ENCODE measurements at regions not wholly inside any gene's neighbourhood (a gene's known extent, or its start where the extent isn't known, plus 50 kb on each side); places are given as distances from the start of the nearest gene placed in this dataset.

DNA sequence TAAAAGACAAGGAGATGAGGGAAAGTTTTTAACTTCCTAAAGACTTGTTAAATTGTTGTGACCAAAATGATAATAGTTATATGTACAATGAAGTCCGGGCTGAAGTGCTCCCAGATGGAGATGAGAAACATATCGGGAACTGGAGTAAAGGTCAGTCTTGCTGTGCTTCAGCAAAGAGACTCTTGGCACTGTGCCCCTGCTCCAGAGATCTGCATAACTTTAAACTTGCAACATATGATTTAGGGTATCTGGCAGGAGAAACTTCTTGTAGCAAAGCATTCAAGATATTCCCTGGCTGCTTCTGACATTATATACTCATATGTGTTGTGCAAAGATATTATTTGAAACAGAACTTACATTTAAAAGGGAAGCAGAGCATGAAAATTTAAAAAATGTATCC is 786.6 kb upstream of the SLITRK6 start:
- Histone ChIP-seq H3K4me1 (no peaks in the 10 kb centered on the region), H3K9me3 (no peaks in the 10 kb centered on the region), H3K27ac (no peak overlapping the region), H3K4me2 (no peak overlapping the region), H3K4me3 (no peak overlapping the region)
- WGBS (ENCODE audit: missing lambda C conversion rate): 15% methylated on average over 2 of the region's 2 CpGs
- TF ChIP-seq ZC3H11A (IDR thresholded peaks at IDR 0.05) (no peak), JUN (IDR thresholded peaks at IDR 0.05) (no peak), ESRRA (IDR thresholded peaks at IDR 0.05; ENCODE audit: borderline replicate concordance, low read length) (no peak), RARB (CRISPR knock-in tag; IDR thresholded peaks at IDR 0.05) (no peak), CTCF (IDR thresholded peaks at IDR 0.05) (no peak), EHMT2 (IDR thresholded peaks at IDR 0.05; ENCODE audit: low read depth) (no peak), EP300 (IDR thresholded peaks at IDR 0.05) (no peak), FOSB (CRISPR knock-in tag; IDR thresholded peaks at IDR 0.05) (no peak), ZSCAN20 (CRISPR knock-in tag; IDR thresholded peaks at IDR 0.05) (no peak), SREBF2 (IDR thresholded peaks at IDR 0.05) (no peak), GATA3 (IDR thresholded peaks at IDR 0.05; ENCODE audit: borderline replicate concordance) (no peak), POLR2AphosphoS2 (conservative IDR thresholded peaks at IDR 0.05; ENCODE audit: low read length) (no peak), FOSL2 (IDR thresholded peaks at IDR 0.05) (no peak), FOSL2 (CRISPR knock-in tag; IDR thresholded peaks at IDR 0.05) (no peak), HOXB13 (CRISPR knock-in tag; IDR thresholded peaks at IDR 0.05; ENCODE audit: low read depth) (no peak), RNF2 (IDR thresholded peaks at IDR 0.05; ENCODE audit: borderline replicate concordance, low read depth) (no peak)
- TF ChIP-seq, protein P1, sequence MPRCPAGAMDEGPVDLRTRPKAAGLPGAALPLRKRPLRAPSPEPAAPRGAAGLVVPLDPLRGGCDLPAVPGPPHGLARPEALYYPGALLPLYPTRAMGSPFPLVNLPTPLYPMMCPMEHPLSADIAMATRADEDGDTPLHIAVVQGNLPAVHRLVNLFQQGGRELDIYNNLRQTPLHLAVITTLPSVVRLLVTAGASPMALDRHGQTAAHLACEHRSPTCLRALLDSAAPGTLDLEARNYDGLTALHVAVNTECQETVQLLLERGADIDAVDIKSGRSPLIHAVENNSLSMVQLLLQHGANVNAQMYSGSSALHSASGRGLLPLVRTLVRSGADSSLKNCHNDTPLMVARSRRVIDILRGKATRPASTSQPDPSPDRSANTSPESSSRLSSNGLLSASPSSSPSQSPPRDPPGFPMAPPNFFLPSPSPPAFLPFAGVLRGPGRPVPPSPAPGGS (IDR thresholded peaks at IDR 0.05): no peak
- TF ChIP-seq, protein P2, sequence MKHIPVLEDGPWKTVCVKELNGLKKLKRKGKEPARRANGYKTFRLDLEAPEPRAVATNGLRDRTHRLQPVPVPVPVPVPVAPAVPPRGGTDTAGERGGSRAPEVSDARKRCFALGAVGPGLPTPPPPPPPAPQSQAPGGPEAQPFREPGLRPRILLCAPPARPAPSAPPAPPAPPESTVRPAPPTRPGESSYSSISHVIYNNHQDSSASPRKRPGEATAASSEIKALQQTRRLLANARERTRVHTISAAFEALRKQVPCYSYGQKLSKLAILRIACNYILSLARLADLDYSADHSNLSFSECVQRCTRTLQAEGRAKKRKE (CRISPR knock-in tag; IDR thresholded peaks at IDR 0.05; ENCODE audit: low read depth): no peak
- TF ChIP-seq, protein P3, sequence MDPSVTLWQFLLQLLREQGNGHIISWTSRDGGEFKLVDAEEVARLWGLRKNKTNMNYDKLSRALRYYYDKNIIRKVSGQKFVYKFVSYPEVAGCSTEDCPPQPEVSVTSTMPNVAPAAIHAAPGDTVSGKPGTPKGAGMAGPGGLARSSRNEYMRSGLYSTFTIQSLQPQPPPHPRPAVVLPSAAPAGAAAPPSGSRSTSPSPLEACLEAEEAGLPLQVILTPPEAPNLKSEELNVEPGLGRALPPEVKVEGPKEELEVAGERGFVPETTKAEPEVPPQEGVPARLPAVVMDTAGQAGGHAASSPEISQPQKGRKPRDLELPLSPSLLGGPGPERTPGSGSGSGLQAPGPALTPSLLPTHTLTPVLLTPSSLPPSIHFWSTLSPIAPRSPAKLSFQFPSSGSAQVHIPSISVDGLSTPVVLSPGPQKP (IDR thresholded peaks at IDR 0.05; ENCODE audit: low read depth, low read length): no peak
- ChIA-PET CTCF (no interaction called here), POLR2A (no interaction called here)
- ATAC-seq (no peak), FAIRE-seq (no peak), DNase-seq (ENCODE audit: low read depth in 1 of 2, low spot score in 1 of 2) (no peak)

DNA sequence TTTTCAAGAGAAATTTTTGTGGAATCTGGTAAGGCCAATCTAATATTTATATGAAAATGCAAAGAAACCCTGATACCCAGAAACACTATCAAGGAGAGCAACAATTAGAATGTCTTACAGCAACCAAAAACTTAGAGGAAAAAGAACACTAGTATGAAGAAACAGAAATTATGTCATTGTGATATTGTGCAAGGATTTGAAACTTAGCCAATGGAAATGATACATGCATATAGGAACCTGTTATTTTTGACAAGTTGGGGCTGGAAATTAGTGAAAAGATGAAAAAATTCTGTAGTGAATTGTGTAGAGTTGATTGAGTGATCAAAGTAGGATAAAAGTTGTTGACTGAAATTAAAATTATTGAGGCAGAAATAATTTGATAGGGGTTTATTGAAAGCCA is 792.6 kb upstream of the SLITRK6 start:
- no peaks in the 10 kb centered on the region for H3K4me1 ChIP-seq
- ChIA-PET CTCF (no interaction called here), POLR2A (no interaction called here)
- no peak overlapping the region for H3K4me3 ChIP-seq
- no peaks in the 10 kb centered on the region for H3K9me3 ChIP-seq
- TF ChIP-seq MAX (IDR thresholded peaks at IDR 0.05) (no peak), ESRRA (IDR thresholded peaks at IDR 0.05; ENCODE audit: borderline replicate concordance, low read length) (no peak), HOXB13 (CRISPR knock-in tag; IDR thresholded peaks at IDR 0.05; ENCODE audit: low read depth) (no peak), PHF8 (IDR thresholded peaks at IDR 0.05; ENCODE audit: borderline replicate concordance, low read depth) (no peak), RAD21 (conservative IDR thresholded peaks at IDR 0.05 in 1 of 2, IDR thresholded peaks at IDR 0.05 in 1 of 2) (no peak), NFE2L2 (conservative IDR thresholded peaks at IDR 0.05; ENCODE audit: low read length) (no peak), PBX3 (IDR thresholded peaks at IDR 0.05) (no peak)
- TF ChIP-seq, protein P4, sequence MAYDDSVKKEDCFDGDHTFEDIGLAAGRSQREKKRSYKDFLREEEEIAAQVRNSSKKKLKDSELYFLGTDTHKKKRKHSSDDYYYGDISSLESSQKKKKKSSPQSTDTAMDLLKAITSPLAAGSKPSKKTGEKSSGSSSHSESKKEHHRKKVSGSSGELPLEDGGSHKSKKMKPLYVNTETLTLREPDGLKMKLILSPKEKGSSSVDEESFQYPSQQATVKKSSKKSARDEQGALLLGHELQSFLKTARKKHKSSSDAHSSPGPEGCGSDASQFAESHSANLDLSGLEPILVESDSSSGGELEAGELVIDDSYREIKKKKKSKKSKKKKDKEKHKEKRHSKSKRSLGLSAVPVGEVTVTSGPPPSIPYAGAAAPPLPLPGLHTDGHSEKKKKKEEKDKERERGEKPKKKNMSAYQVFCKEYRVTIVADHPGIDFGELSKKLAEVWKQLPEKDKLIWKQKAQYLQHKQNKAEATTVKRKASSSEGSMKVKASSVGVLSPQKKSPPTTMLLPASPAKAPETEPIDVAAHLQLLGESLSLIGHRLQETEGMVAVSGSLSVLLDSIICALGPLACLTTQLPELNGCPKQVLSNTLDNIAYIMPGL (CRISPR knock-in tag; IDR thresholded peaks at IDR 0.05; ENCODE audit: borderline replicate concordance): no peak
- no peak overlapping the region for H3K27ac ChIP-seq
- no peak overlapping the region for H3K4me2 ChIP-seq
- no peak for ATAC-seq
- DNase-seq (ENCODE audit: low read depth in 1 of 2, low spot score in 1 of 2): no peak
- FAIRE-seq: no peak
